AG04450 (cell line): ENCODE measurements at regions not wholly inside any gene's neighbourhood (a gene's known extent, or its start where the extent isn't known, plus 50 kb on each side); places are given as distances from the start of the nearest gene placed in this dataset.

Source experiments
- CTCF ChIA-PET: fragments of 300-600, 350-600 bp; formaldehyde crosslinking; extraction: SDS; loops from one replicate; lab custom pipeline; 2022; ENCODE audit warnings: antibody characterized with exemption, inconsistent platforms; lab: Charles Lee
- POLR2A ChIA-PET: fragments of 350-600 bp; formaldehyde crosslinking; extraction: SDS; loops from one replicate; lab custom pipeline; 2021; ENCODE audit warnings: antibody characterized with exemption, inconsistent platforms; lab: Yijun Ruan, JAX
- DNase-seq: peaks from one replicate; pipeline ENCODE4 v3.0.0-alpha.2; 2011; ENCODE audit warnings: low read depth, low spot score
- H3K27ac ChIP-seq: one replicate; pipeline ENCODE4 v1.5.1; 2012; ENCODE audit warnings: low read depth, low read length, control low read depth
- H3K27me3 ChIP-seq: one replicate; pipeline ENCODE4 v1.6.0; 2012; ENCODE audit warnings: low read length; ENCODE audit not compliant: control insufficient read depth, insufficient read depth
- H3K4me3 ChIP-seq: 2 replicates; pipeline ENCODE4 v1.5.1; 2011; ENCODE audit warnings: mild to moderate bottlenecking, low read depth, low read length, control low read depth
- H3K9me3 ChIP-seq: 2 replicates; pipeline ENCODE4 v1.5.1; 2012; ENCODE audit warnings: low read length; ENCODE audit not compliant: control insufficient read depth, insufficient read depth
- CTCF ChIP-seq: IDR thresholded peaks from 2 replicates; pipeline ENCODE4 v1.5.1; 2011; ENCODE audit warnings: low read depth, low read length, control low read depth, inconsistent platforms

GRCh38 chr6:134714113-134714512, 235.8 kb downstream of the ALDH8A1 start:
- ChIA-PET CTCF (no interaction called here), POLR2A (no interaction called here)
- Histone ChIP-seq H3K4me3 (no peak overlapping the region), H3K27ac (no peak overlapping the region), H3K27me3 (no peaks in the 10 kb centered on the region), H3K9me3 (peaks cover 4% of the 10 kb centered on the region)
- TF ChIP-seq CTCF, result no peak
- DNase-seq, result no peak

GRCh38 chr6:134712311-134712710, 237.6 kb downstream of the ALDH8A1 start:
- Histone ChIP-seq H3K27me3 (no peaks in the 10 kb centered on the region), H3K9me3 (peaks cover 4% of the 10 kb centered on the region), H3K27ac (no peak overlapping the region), H3K4me3 (no peak overlapping the region)
- ChIA-PET POLR2A (no interaction called here), CTCF (no interaction called here)
- no peak for TF ChIP-seq CTCF
- DNase-seq, result no peak

GRCh38 chr6:134708079-134708478, 241.8 kb downstream of the ALDH8A1 start:
- Histone ChIP-seq H3K4me3 (no peak overlapping the region), H3K27me3 (no peaks in the 10 kb centered on the region), H3K9me3 (no peaks in the 10 kb centered on the region), H3K27ac (no peak overlapping the region)
- ChIA-PET POLR2A (interaction anchor here (0.7 to 1.8 kb wide), 2 partner anchors 10 to 99 kb away, joined by 3 to 5 read pairs; no protein-coding TSS in a partner anchor), CTCF (no interaction called here)
- no peak for TF ChIP-seq CTCF
- DNase-seq, result no peak

- Histone ChIP-seq H3K9me3 (no peaks in the 10 kb centered on the region), H3K27ac (no peak overlapping the region), H3K4me3 (no peak overlapping the region), H3K27me3 (no peaks in the 10 kb centered on the region)
- DNase-seq, result no peak
- CTCF ChIA-PET, result no interaction called here
- POLR2A ChIA-PET, result interaction anchor here (0.7 to 1.8 kb wide), 4 partner anchors 9 to 118 kb away, joined by 3 to 5 read pairs (median 3); no protein-coding TSS in a partner anchor
- no peak for TF ChIP-seq CTCF
Measured at GRCh38 chr6:134707342-134708031, 242.4 kb downstream of the ALDH8A1 start.

- Histone ChIP-seq H3K27ac (no peak overlapping the region), H3K9me3 (no peaks in the 10 kb centered on the region), H3K4me3 (no peak overlapping the region), H3K27me3 (no peaks in the 10 kb centered on the region)
- POLR2A ChIA-PET, result interaction anchor here (1.2 to 1.8 kb wide), 3 partner anchors 8 to 117 kb away, joined by 3 to 5 read pairs (median 3); no protein-coding TSS in a partner anchor
- CTCF ChIA-PET, result interaction anchor here (1.0 kb wide), 1 partner anchor 15 kb away, joined by 4 read pairs; no protein-coding TSS in a partner anchor
- DNase-seq, result no peak
- TF ChIP-seq CTCF, result no peak
Measured at GRCh38 chr6:134706806-134707205, 243.1 kb downstream of the ALDH8A1 start.
